ENCODE measurements at regions not wholly inside any gene's neighbourhood (a gene's known extent, or its start where the extent isn't known, plus 50 kb on each side); places are given as distances from the start of the nearest gene placed in this dataset.

DNA sequence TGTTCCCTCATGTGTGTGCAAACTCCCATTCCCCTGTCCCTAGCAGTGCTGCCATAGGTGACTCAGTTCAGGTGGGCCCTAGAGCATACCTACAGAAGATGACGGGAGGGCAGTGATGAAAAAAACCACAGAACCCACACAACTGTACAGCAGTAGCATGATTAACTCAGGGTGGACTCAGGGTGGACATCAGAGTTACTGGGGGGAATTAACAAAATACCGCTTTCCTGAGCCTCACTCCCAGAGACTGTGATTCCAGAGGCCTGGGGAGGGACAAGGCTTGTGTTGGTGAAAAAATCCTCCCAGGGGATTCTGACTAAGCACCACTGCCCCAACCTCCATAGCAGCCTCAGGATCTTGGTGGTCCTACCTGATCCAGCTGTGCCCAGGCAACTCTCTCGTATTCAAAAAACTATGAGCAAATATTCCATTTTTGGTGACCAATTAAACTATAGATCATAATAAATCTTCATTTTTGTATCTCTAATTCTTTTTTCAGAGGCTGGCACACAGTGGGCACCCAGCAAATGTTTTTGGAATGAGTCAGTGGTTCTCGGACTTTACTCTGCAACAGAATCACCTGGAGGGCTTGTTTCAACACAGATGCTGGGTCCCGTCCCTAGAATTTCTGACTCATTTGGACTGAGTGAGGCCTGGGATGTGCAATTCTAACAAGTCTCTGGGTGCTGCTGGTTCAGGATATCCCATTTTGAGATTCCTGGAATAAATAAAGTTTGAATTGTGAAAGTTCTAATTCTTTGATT is 84.1 kb upstream of the NABP1 start:
- TF ChIP-seq, protein P1, sequence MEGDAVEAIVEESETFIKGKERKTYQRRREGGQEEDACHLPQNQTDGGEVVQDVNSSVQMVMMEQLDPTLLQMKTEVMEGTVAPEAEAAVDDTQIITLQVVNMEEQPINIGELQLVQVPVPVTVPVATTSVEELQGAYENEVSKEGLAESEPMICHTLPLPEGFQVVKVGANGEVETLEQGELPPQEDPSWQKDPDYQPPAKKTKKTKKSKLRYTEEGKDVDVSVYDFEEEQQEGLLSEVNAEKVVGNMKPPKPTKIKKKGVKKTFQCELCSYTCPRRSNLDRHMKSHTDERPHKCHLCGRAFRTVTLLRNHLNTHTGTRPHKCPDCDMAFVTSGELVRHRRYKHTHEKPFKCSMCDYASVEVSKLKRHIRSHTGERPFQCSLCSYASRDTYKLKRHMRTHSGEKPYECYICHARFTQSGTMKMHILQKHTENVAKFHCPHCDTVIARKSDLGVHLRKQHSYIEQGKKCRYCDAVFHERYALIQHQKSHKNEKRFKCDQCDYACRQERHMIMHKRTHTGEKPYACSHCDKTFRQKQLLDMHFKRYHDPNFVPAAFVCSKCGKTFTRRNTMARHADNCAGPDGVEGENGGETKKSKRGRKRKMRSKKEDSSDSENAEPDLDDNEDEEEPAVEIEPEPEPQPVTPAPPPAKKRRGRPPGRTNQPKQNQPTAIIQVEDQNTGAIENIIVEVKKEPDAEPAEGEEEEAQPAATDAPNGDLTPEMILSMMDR (IDR thresholded peaks at IDR 0.05): no peak
- no peak for TF ChIP-seq POLR2A (IDR thresholded peaks at IDR 0.05; ENCODE audit: low read depth)
